GM10266 (cell line): ENCODE measurements at regions not wholly inside any gene's neighbourhood (a gene's known extent, or its start where the extent isn't known, plus 50 kb on each side); places are given as distances from the start of the nearest gene placed in this dataset.
"Not testable (repeated sequence)": the region's sequence is repeated elsewhere in the genome, so short reads cannot be mapped to it uniquely, and the experiment has no call there.

ENCODE experiments used
- DNase-seq: peaks from one replicate; pipeline ENCODE4 v3.0.0; 2012; ENCODE audit errors: extremely low spot score
- TF ChIP-seq, protein P1 (sequence below): IDR thresholded peaks from 2 replicates; pipeline ENCODE4 v1.5.1; 2012; ENCODE audit warnings: mild to moderate bottlenecking, low read depth; ENCODE audit not compliant: control insufficient read depth, insufficient read depth; ENCODE audit errors: missing control alignments

DNA sequence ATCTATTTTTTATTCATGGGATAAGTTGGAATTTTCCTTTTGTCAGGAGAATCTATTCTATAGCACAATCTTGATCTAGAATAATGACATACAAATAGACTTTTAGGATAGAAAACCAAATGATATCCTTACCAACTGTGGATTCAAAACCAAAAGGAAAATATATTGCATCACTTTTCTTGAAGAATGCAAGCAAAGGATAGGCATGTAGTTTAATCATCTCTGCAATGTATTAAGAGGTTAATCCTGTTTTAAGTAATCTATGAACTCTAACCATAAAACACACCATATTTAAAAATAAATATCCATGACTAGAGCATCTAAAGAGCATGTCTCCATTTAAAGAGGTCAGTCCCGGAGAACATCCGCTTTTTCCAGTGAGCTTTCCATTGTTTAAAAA lies 106.7 kb upstream of the CNKSR3 start:
- TF ChIP-seq, protein P1, sequence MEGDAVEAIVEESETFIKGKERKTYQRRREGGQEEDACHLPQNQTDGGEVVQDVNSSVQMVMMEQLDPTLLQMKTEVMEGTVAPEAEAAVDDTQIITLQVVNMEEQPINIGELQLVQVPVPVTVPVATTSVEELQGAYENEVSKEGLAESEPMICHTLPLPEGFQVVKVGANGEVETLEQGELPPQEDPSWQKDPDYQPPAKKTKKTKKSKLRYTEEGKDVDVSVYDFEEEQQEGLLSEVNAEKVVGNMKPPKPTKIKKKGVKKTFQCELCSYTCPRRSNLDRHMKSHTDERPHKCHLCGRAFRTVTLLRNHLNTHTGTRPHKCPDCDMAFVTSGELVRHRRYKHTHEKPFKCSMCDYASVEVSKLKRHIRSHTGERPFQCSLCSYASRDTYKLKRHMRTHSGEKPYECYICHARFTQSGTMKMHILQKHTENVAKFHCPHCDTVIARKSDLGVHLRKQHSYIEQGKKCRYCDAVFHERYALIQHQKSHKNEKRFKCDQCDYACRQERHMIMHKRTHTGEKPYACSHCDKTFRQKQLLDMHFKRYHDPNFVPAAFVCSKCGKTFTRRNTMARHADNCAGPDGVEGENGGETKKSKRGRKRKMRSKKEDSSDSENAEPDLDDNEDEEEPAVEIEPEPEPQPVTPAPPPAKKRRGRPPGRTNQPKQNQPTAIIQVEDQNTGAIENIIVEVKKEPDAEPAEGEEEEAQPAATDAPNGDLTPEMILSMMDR = no peak
- no peak for DNase-seq

DNA sequence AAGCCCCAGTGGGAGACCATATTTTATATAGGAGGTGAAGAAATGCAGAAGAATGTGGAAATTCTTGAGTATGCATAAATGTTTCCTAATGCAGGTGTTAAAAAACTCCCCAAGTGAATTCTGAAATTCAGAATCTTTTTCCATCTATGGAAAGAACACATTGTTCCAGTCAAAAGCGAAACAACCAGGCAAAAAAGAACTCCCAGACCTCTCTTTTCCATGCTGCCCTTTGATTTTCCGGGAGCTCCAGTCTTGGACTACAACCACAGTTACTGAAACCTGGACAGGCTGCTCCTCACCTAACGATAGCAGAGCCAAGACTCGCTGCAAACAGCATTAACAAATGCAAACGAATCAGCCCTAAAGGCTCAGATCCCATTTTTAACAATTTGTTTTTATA lies 108.7 kb upstream of the CNKSR3 start:
- TF ChIP-seq, protein P1 = no peak
- no peak for DNase-seq

DNA sequence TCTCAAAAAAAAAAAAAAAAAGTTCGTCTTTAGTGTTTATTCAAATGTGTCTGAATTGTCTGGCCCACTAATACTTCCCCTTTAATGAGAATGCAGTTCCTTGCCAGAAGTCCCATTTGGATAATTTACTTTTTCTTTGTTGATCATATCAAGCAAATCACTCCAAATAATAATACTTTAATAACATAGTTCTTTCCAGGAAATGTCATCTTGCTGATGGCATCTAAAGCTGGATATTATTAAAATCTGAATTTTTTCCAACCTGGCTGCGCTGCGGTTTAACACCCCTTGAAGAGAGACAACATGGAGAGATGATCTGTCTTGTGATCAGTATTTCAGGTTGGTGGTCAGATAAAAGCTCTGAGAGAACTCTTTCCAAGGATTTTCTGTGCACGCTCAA lies 111.2 kb upstream of the CNKSR3 start:
- no peak for DNase-seq
- TF ChIP-seq, protein P1 = no peak

DNA sequence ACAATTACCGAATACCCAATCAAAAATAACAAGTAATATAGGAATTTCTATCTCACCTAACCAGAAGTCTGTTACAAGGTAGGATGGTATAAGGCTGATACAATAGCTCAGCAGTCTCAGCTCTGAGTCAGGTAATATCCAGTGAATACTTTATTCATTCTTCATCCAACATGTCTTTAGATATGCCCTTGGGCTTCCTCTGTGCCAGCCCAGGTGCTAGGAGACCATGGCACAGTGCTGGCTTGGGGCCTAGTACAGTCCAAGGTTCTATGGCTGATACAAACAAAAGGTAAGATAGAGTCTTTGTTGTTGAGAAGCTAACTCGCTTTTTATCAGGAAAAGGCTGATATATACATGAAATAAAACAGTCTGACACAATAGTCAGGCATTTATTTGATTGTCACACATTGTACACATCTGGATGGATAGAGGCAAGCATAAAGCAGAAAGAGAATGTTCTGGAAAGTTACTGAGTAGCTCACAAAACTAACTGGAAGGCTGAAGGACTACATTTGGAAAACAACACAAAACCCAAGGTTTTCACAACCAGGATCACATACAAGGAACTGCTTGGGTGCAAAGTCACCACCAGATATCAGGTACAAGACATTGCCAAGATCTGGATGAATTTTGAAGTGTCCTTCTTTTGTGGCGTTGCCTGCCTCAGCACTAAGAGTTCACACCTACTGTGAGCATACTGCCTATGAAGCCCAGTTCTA lies 110.4 kb upstream of the SCAF8 start:
- no peak for DNase-seq
- TF ChIP-seq, protein P1 = no peak

DNA sequence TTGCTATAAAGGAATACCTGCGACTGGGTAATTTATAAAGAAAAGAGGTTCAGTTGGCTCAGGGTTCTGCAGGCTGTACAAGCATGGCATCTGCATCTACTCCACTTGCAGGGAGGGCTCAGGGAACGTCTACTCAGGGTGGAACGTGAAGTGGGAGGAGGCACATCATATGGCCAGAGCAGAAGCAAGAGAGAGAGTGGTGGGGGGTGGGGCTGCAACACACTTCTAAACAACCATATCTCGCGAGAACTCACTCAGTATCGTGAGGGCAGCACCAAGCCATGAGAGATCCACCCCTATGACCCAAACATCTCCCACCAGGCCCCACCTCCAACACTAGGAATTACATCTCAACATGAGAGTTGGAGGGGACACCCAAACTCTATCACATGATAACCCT lies 109.8 kb upstream of the SCAF8 start:
- TF ChIP-seq, protein P1 = no peak
- no peak for DNase-seq

DNA sequence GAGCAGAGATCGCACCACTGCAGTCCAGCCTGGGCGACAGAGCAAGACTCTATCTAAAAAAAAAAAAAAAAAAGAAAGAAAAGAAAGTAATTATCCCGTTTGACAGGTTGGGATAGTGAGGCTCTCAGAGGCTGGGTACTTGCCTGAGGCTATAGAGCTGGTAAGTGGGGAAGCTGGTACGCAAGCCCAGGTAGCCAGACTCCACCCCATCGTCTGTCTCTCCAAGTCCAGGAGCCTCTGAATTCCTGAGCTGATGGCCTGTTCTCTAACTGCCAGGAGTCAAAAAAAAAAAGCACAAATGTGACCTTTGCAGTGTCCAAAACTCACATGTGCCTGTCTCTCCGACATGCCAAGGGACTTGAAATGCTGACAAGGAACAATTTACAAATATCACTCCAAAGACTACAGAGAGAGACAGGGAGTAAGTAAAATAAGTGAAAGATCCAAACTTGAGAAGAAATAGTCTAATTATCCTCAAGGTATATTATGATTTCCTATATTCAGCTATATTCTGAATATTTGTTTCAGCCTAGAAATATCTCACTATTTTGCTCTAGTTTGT lies 109.1 kb upstream of the SCAF8 start:
- DNase-seq = no peak
- TF ChIP-seq, protein P1 = no peak

DNA sequence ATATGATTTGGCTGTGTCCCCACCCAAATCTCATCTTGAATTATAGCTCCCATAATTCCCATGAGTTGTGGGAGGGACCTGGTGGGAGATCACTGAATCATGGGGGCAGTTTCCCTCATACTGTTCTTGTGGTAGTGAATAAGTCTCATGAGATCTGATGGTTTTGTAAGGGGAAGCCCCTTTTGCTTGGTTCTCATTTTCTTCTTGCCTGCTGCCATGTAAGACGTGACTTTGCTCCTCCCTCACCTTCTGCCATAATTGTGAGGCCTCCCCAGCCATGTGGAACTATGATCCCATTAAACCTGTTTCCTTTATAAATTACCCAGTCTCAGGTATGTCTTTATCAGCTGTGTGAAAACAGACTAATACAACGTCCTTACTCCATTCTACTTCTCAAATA lies 108.5 kb upstream of the SCAF8 start:
- DNase-seq = not testable (repeated sequence)
